ENCODE measurements at regions not wholly inside any gene's neighbourhood (a gene's known extent, or its start where the extent isn't known, plus 50 kb on each side); places are given as distances from the start of the nearest gene placed in this dataset.
A peak's percentile ranks its signal among the peaks of the same experiment; 100 is the strongest.
"Not testable (repeated sequence)": the region's sequence is repeated elsewhere in the genome, so short reads cannot be mapped to it uniquely, and the experiment has no call there.

GRCh38 chr9:31585158-31585557 lies 799.3 kb upstream of the ACO1 start:
- DNase-seq (ENCODE audit: low spot score) (no peak), FAIRE-seq (no peak)

- no peak for FAIRE-seq
- no peak for DNase-seq (ENCODE audit: low spot score)
Measured at GRCh38 chr9:31587146-31587545, 797.3 kb upstream of the ACO1 start.

GRCh38 chr9:31588006-31588405 lies 796.4 kb upstream of the ACO1 start:
- DNase-seq (ENCODE audit: low spot score), result no peak

GRCh38 chr9:31588756-31589155 lies 795.7 kb upstream of the ACO1 start:
- DNase-seq (ENCODE audit: low spot score), result no peak
- no peak for FAIRE-seq

More at GRCh38 chr9:31588006-31588405, 796.4 kb upstream of the ACO1 start:
- no peak for FAIRE-seq

GRCh38 chr9:31590091-31590490 lies 794.4 kb upstream of the ACO1 start:
- DNase-seq (ENCODE audit: low spot score) (peak; percentile 25), FAIRE-seq (no peak)

- DNase-seq (ENCODE audit: low spot score); FAIRE-seq: not testable (repeated sequence)
Measured at GRCh38 chr9:31597086-31597485, 787.4 kb upstream of the ACO1 start.

GRCh38 chr9:31597977-31598376 lies 786.5 kb upstream of the ACO1 start:
- peak; percentile 93 for FAIRE-seq
- DNase-seq (ENCODE audit: low spot score), result peak; percentile 87

GRCh38 chr9:31601666-31602065 lies 782.8 kb upstream of the ACO1 start:
- FAIRE-seq, result no peak
- no peak for DNase-seq (ENCODE audit: low spot score)

- FAIRE-seq (no peak), DNase-seq (ENCODE audit: low spot score) (no peak)
Measured at GRCh38 chr9:31604531-31604930, 779.9 kb upstream of the ACO1 start.

- FAIRE-seq (no peak), DNase-seq (ENCODE audit: low spot score) (no peak)
Measured at GRCh38 chr9:31605164-31605563, 779.3 kb upstream of the ACO1 start.

- FAIRE-seq (no peak), DNase-seq (ENCODE audit: low spot score) (no peak)
Measured at GRCh38 chr9:31606678-31607077, 777.8 kb upstream of the ACO1 start.

- no peak for FAIRE-seq
- DNase-seq (ENCODE audit: low spot score), result no peak
Measured at GRCh38 chr9:31608416-31608815, 776.0 kb upstream of the ACO1 start.

- FAIRE-seq (no peak), DNase-seq (ENCODE audit: low spot score) (no peak)
Measured at GRCh38 chr9:31608881-31609280, 775.6 kb upstream of the ACO1 start.

GRCh38 chr9:31612336-31613030 lies 772.0 kb upstream of the ACO1 start:
- FAIRE-seq, result no peak
- DNase-seq (ENCODE audit: low spot score), result no peak

- FAIRE-seq (no peak), DNase-seq (ENCODE audit: low spot score) (no peak)
Measured at GRCh38 chr9:31615966-31616365, 768.5 kb upstream of the ACO1 start.

GRCh38 chr9:31623511-31623910 lies 760.9 kb upstream of the ACO1 start:
- DNase-seq (ENCODE audit: low spot score) (no peak), FAIRE-seq (no peak)

- FAIRE-seq, result no peak
Measured at GRCh38 chr9:31629292-31629691, 755.2 kb upstream of the ACO1 start.

GRCh38 chr9:31637265-31637664 lies 747.2 kb upstream of the ACO1 start:
- DNase-seq (ENCODE audit: low spot score), result no peak
- FAIRE-seq, result no peak

More at GRCh38 chr9:31629292-31629691, 755.2 kb upstream of the ACO1 start:
- DNase-seq (ENCODE audit: low spot score), result no peak

- DNase-seq (ENCODE audit: low spot score), result no peak
- no peak for FAIRE-seq
Measured at GRCh38 chr9:31637861-31638260, 746.6 kb upstream of the ACO1 start.

GRCh38 chr9:31639451-31639850 lies 745.0 kb upstream of the ACO1 start:
- no peak for FAIRE-seq
- no peak for DNase-seq (ENCODE audit: low spot score)

GRCh38 chr9:31669311-31669710 lies 715.1 kb upstream of the ACO1 start:
- DNase-seq (ENCODE audit: low spot score) (no peak), FAIRE-seq (no peak)

GRCh38 chr9:31671011-31671410 lies 713.4 kb upstream of the ACO1 start:
- FAIRE-seq (no peak), DNase-seq (ENCODE audit: low spot score) (no peak)

- DNase-seq (ENCODE audit: low spot score), result no peak
- FAIRE-seq, result no peak
Measured at GRCh38 chr9:31674264-31674663, 710.2 kb upstream of the ACO1 start.

GRCh38 chr9:31677415-31677814 lies 707.0 kb upstream of the ACO1 start:
- DNase-seq (ENCODE audit: low spot score) (no peak), FAIRE-seq (no peak)

Measured in RCC 7860 (cell line).